Embryonic facial prominence (tissue), 1 donor: ENCODE measurements at regions not wholly inside any gene's neighbourhood (a gene's known extent, or its start where the extent isn't known, plus 50 kb on each side); places are given as distances from the start of the nearest gene placed in this dataset.
A peak's percentile ranks its signal among the peaks of the same experiment; 100 is the strongest.
"Not testable (repeated sequence)": the region's sequence is repeated elsewhere in the genome, so short reads cannot be mapped to it uniquely, and the experiment has no call there.

Experiments used
- DNase-seq: peaks from one replicate; pipeline ENCODE4 v3.0.0-alpha.2; 2016; ENCODE audit errors: extremely low spot score

DNA sequence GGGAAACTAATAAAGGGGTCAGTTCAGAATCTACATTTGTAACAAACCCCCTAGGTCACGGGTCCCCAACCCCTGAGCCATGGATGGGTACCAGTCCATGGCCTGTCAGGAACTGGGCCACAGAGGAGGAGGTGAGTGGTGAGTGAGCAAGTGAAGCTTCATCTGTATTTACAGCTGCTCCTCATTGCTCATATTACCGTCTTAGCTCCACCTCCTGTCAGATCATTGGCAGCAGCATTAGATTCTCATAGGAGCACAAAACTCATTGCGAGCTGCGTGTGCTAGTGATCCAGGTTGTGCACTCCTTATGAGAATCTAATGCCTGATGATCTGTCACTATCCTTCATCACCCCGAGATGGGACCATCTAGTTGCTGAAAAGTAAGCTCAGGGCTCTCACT, 88.4 kb upstream of the MPP7 start:
- DNase-seq = no peak

DNA sequence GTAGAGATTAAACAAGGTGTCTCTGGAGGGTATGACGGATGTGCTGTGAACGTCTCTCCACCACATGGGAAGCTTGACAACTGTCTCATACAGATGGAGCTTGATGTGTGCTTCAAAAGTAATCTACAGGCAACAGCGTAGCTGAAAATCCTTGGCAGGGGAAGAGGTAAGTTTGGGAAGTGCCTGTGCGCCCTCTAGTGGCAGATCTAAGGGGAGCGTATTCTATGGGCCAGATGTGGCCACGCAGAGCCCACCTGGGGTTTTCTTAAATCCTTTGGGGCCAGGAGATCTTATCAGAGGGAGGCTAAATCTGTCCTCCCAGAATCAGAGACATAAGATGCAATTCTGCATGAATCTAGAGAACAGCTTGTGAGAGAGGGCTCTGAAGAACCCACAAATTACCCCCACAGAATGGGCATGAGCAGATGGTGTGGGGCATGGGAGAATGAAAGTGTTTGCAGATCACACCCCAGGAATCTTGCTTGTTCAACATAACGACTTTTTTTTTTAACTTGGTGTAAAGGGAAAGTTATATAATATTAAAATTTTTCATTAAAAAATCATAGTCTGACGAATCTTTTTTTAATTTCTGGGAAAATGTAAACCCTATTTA, 91.2 kb upstream of the MPP7 start:
- DNase-seq = peak; percentile 65

DNA sequence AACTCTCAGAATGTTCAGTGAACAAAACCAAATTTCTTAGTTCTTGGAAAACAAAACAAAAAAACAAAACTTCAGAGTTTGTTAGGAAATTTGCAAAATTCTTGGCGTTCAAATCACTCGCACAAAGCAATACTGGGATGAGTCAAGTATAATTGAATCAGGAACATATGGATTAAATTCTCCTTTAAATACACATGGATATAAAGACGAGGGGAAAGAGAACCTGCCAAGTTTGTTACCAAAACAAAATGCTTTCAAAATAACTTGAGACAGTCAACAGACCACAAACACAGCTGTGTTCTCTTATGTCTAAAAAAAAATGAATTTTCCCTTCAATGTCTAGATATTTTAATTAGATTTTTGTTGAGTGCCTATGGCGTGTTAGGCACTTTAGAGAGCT, 93.5 kb upstream of the MPP7 start:
- peak; percentile 49 for DNase-seq

DNA sequence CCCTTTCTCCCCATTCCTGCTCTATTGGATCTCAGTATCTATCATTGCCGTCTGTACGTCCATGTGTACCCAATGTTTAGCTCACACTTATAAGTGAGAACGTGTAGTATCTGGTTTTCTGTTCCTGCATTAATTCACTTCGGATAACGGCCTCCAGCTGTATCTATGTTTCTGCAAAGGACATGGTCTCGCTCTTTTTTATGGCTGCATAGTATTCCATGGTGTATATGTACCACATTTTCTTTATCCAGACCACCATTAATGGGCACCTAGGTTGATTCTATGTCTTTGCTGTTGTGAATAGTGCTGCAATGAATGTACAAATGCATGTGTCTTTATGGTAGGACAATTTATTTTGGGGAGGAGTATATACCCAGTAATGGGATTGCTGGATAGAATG, 94.4 kb upstream of the MPP7 start:
- no peak for DNase-seq

DNA sequence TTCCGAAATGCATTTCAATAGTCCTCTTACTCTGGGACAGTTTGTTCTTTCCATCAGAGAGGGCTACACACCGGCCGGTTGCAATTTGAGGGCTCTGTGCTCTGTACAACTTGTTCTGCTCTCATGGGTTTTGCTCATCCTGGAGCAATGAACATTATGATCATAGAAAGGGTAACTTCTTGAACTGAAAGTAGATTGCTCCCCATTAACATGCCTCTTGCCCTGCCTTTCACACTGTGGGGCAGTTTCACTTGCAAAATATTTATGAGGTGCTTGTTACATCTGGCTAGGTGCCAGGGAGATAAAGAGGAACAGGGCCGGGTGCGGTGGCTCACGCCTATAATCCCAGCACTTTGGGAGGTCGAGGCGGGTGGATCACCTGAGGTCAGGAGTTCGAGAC, 97.3 kb upstream of the MPP7 start:
- no peak for DNase-seq

DNA sequence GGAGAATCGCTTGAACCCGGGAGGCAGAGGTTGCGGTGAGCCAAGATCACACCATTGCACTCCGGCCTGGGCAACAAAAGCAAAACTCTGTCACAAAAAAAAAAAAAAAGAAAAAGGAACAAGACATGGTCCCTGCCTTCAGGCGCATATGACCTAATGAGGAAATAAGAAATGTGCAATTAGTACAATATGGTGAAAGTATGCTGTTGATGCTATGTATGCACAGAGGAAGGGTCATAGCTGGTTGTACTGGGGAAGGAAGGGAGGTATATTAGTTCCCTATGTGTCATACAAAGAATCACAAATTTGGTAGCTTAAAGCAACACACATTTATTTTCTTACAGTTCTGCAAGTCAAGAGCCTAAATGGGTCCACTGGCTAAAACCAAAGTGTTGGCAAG, 97.8 kb upstream of the MPP7 start:
- no peak for DNase-seq

DNA sequence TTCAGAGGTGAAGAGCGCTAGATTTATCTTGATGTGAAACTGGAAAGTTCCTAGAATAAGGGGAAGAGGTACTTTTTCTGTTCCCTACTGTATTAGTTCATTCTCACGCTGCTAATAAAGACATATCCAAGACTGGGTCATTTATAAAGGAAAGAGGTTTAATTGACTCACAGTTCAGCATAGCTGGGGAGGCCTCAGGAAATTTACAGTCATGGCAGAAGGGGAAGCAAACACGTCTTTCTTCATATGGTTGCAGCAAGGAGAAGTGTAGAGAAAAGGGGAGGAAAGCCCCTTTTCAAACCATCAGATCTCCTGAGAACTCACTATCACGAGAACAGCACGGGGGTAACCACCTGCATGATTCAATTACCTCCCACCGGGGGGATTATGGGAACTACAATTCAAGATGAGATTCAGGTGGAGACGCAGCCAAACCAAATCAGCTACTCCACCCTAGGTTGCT, 99.8 kb upstream of the MPP7 start:
- DNase-seq = not testable (repeated sequence)

DNA sequence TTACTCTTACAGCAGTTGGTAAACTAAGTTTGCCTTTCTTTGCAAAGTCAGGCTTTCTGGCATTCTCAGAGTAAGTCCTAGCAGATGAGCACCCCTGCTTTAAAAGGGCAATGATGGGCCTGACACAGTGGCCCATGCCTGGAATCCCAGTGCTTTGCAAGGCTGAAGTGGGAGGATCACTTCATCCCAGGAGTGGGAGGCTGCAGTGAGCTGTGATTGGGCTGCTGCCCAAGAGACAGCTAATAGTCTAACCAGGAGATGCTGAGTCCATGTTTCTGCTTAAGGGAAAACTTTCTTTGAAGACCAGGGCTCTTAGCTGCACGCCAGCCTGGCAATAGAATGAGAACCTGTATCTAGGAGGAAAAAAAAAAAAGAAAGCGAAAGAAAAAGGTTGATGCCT, 100.2 kb upstream of the MPP7 start:
- no peak for DNase-seq

DNA sequence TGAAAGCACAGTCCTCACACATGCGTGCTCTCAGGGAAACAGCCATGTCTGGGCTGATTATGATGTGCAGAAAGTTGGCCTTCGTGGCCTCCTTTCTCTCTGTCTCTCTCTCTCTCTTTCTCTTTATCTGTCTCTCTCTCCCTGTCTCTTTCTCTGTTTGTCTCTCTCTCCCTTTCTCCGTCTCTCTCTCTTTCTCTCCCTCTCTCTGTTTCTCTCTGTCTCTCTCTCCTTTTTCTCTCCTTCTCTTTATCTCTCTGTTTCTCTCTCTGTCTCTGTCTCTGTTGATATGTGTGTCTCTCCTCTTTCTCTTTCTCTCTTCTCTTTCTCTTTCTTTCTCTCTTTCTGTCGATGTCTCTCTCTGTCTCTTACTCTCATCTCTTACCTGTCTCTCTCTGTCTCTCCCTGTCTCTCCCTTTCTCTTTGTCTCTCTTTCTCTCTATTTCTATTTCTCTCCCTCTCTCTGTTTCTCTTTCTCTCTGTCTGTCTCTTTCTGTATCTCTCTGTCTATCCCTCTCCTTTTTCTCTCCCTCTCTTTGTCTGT, 105.4 kb upstream of the MPP7 start:
- no peak for DNase-seq

DNA sequence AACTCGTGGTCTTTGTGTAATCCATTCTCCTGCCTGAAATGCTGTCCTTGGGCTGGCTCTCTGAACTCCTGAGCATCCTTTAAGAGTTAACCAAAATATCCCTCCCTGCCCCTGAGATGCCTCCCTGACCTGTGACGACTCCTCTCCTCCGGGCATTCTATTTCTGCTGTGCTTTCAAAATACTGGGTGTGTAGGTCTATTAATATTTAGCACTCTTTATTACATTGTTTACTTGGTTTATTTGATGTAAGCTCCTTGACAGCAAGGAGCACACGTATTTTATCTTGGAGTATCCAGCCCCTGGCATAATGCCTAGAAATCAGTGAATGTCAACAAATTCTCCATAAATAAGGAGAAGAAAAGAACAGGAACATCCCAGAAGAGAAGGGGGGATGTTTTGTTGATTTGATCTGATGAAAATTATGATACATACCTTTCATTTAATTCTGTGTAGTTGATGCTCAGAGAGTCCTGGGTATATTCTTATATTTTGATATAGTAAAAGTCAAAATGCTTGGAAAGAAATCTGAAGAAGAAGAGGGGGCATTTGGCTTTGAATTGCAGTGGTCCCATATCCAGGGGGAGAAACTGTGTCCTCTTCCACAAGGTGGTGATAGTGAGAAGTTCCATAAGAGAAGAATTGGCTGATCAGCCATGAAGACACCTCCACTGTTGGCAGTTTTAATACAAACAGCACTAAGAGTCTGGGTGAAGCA, 107.7 kb upstream of the MPP7 start:
- no peak for DNase-seq

DNA sequence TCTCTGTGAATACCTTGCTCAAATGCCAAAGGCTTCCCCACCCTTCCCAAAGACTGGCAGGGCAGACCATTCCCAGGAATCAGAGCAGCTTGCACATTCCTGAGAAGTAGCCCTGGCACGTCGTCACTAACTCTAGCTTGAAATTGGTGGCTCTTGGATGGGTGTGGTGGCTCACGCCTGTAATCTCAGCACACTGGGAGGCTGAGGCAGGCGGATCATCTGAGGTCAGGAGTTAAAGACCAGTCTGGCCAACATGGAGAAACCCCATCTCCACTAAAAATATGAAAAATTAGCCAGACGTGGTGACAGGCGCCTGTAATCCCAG, 108.2 kb upstream of the MPP7 start:
- no peak for DNase-seq

DNA sequence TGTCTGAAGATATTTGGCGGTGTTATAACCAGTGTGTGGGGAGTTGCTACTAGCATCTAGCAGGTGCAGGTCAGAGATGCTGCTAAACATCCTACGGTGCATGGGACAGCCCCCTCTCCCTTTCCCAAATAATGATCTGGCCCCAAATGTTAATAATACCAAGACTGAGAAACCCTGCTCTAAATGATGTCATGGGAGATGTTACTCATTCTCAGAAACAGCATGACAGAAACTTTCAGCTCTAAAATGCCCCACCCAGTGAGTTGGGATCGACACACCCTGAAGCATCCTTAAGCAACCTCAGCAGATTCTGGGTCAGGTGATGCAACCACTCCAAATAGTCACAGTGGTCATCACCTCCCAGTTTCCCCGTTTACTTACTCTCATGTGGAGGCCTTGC, 108.8 kb upstream of the MPP7 start:
- DNase-seq = no peak

DNA sequence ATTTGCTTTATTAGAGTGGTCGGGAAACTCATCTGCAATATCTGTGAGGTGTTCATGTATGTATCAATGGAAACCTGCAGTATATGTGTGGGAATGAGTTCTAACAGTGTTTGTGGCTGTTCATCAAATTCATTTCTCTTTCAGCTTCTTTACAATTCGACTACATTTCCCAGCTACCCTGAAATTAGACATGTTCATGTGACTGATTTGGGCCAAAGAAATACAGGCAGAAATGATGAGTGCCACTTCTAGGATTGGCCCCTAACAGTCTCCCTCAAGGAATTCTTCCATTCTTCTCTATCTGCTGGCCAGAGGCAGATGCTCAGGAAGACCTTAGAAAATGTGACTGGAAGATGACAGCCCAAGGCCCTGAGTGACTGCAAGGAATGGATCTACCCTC, 114.8 kb upstream of the WAC start:
- no peak for DNase-seq

DNA sequence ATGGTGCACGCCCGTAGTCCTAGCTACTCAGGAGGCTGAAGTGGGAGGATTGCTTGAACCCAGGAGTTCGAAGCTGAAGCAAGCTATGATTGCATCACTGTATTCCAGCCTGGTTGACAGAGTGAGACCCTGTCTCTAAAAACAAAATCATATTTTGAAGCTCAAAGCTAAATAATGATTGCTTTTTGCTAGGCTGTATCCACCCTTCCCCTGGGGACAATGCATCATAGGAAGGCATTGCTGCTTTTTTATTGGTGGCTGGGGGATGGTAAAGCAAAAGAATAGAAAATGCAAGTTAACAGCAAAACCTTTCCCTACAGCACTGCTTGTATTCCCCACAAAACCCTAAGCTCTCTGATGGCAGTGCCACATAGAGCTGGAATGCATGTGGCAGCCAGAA, 107.5 kb upstream of the WAC start:
- no peak for DNase-seq

DNA sequence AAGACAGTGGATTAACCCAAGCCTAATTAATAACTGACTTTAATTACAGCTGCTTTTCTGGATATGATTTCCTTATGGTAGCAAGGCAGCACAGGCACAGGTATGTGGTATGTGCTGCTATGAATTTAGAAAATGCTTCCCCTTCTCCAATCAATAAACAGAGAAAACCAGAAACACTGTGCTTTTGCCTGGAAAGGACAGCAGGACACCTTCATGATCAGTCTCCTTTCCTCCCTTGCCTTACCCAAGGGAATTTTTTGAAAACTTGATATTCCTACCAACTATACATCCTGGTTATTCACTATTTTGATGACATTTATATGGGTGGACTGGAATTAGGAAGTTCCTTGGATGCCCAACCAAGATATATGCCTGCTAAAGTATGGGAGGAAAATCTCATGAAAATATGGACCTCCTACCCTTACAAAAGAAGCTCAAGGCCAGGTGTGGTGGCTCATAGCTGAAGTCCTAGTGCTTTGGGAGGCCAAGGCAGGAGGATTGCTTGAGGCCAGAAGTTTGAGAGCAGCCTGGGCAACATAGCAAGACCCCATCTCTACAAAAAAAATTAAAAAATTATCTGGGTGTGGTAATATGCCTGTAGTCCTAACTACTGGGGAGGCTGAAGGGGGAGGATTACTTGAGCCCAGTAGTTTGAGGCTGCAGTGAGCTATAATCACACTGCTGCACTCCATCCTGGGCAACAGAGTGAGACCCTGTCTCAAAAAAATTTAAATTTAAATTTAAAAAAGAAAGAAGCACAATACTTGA, 106.3 kb upstream of the WAC start:
- no peak for DNase-seq

DNA sequence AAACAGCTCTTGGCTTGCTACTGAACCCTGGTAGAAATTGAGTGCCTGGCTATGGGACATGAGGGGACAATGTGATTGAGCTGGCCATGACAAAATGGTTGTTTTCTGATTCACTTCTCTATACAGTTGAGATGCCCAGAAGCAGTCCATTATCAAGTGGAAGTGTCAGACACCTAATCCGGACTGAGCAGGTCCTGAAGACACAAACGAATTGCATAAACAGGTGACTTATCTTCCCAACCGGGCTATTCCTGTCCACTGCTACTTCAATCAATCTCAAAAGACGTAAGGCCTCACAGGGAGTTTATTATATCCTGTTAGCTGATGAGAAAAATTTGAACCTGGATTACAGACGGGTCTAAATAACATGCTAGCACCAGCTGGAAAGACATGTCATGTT, 105.5 kb upstream of the WAC start:
- DNase-seq = no peak

DNA sequence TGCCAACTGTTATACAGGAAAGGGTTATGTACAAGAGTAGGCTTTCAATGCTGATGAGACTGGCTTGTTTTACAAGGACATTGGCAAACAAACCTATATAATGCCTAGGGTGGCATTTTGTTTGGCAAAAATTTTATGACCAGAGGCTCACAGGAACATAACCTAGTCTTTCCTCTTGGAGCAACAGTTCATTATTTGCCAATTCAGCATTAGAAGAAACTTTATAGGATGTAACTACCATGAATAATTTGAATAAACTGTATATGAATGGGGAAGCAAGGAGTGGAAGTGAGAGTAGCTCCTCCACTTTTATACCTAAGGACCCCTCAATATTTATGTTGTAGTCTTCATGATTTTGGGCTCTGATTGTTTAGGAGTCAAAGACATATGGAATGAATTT, 103.9 kb upstream of the WAC start:
- no peak for DNase-seq

DNA sequence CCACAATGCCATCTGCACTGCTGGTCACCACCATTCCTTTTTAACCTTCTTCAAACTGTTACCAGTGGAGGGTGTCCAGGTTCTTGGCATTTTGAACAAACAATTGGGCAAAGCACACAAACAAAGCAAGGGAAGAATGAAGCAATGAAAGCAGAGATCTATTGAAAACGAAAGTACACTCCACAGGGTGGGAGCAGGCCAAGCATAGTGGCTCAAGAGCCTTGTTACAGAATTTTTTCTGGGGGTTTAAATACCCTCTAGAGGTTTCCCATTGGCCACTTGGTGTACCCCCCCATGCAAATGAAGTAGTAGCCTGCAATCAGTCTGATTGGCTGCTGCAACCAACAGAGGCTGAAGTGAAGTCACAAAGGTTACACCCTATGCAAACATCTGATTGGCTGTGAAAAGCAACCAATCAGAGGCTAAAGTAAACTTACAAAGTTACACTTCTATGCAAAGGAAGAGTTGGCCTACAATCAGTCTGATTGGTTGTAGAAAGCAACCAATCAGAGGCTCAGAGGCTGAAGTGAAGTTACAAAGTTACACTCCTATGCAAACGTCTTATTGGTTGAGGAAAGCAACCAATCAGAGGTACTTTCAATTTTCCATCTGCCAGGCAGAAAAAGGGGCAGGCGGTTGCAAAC, 103.2 kb upstream of the WAC start:
- no peak for DNase-seq

DNA sequence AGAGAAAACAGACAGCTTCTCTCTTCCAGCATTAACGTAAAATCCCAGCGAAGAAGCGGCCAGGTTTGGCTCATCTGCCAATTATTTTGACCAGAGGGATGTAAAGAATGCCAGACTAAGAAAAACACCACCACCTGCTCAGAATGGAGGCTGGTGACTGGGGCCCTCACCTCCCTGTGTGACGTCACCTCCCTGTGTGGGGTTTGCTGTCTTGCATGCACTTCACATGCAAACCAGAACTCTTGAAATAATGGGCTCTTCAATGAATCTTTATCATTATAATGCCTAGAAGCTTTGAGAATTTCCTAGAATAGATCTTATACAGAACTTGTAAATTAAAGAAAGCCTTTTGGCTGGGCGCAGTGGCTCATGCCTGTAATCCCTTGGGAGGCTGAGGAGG, 101.8 kb upstream of the WAC start:
- DNase-seq = no peak

DNA sequence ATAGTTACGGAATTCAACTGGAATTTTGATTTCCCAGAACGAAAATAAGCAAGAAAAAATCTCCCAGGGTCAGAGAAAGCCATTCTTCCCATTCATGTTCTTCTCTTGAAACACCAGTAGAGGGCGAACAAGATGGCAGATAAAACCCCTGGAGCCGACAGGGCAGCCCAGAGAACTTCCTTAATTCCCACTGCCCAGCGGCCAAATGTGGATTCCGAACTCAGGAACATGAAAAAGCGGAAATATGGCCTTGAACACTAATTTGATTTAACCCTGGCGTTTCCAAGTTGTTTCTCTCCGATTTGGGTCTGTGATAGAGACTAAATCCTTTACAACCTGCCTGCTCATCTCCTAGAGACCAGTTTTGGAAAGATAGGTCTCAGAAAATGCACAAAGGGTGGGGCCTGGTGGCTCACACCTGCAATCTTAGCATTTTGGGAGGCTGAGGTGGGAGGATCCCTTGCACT, 100.7 kb upstream of the WAC start:
- DNase-seq = peak; percentile 35

DNA sequence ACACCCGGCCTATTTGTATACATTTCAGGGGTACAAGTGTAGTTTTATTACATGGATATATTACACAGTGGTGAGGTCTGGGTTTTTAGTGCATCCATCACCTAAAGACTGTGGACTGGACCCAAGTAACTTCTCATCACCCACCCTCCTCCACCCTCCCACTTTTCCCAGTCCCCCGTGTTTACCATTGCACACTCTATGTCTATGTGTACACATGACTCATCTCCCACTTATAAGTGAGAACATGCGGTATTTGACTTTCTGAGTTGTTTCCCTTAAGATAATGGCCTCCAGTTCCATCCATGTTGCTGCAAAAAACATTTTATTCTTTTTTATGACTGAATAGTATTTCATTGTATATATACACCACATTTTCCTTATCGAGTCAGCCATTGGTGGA, 98.9 kb upstream of the WAC start:
- DNase-seq = no peak

DNA sequence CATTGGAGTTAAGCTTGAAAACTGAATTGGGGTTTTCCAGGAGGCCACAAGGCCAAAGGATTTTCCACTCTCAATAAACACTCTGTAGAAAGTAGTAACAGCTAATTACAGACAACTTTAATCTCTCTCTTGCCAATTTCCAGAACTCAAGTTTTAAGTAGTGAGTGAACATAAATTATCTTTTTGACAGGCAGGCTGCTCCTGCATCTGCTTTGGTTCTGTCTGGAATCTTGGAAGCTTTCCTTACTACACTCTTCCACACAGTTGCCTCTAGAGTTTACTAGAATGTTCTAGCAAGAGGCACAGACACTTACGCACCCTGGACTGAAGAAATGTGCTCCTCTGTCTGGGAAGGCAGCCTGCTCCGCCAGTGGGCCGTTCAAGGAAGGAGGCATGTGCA, 90.5 kb upstream of the WAC start:
- DNase-seq = no peak
